Breast epithelium (tissue), 3 donors: ENCODE measurements at regions not wholly inside any gene's neighbourhood (a gene's known extent, or its start where the extent isn't known, plus 50 kb on each side); places are given as distances from the start of the nearest gene placed in this dataset.

Experiments used
- CTCF ChIP-seq, 3 donors: fragments of 450-650 bp; IDR thresholded peaks; one replicate each; pipeline ENCODE4 v1.5.1; 2016 to 2017; ENCODE audit warnings: antibody characterized with exemption in 3 of 3, mild to moderate bottlenecking in 3 of 3, moderate library complexity in 3 of 3
- POLR2A ChIP-seq: fragments of 450-650 bp; IDR thresholded peaks from one replicate; pipeline ENCODE4 v1.6.1; 2016; ENCODE audit warnings: antibody characterized with exemption, mild to moderate bottlenecking, moderate library complexity
- POLR2AphosphoS5 ChIP-seq, 3 donors: sonication (generic); formaldehyde crosslinking; IDR thresholded peaks; one replicate each; pipeline ENCODE4 v1.6.1; 2017; ENCODE audit warnings: antibody characterized with exemption in 3 of 3

GRCh38 chrX:40462795-40463194 is 118.0 kb upstream of the ATP6AP2 start:
- no peak for TF ChIP-seq CTCF (IDR thresholded peaks at IDR 0.05)
- no peak for TF ChIP-seq POLR2A
- TF ChIP-seq POLR2AphosphoS5 (IDR thresholded peaks at IDR 0.05) = no peak
